ENCODE measurements at regions not wholly inside any gene's neighbourhood (a gene's known extent, or its start where the extent isn't known, plus 50 kb on each side); places are given as distances from the start of the nearest gene placed in this dataset.

DNA sequence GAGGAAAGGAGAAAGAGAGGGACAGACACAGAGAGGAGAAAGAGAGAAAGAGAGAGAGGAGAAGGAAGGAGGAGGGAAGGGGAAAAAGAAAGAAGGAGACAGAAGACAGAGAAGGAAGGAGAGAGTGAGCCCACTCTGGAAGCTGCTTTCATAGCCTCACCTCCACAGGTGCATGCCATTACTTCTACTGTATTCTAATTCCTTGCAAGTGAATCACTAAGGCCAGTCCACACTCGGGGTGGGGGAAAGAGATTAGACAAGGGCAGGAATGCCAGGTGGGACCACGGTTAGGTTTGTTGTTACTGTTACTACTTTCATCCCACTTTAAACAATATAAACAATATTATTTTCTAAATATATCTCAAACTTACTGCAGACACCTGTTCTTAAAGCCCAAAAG, 684.5 kb upstream of the ARGLU1 start:
- TF ChIP-seq POLR2A (IDR thresholded peaks at IDR 0.05; ENCODE audit: low read depth) (no peak), EP300 (IDR thresholded peaks at IDR 0.05) (no peak), POLR2AphosphoS5 (IDR thresholded peaks at IDR 0.05) (no peak)
- TF ChIP-seq, protein P1, sequence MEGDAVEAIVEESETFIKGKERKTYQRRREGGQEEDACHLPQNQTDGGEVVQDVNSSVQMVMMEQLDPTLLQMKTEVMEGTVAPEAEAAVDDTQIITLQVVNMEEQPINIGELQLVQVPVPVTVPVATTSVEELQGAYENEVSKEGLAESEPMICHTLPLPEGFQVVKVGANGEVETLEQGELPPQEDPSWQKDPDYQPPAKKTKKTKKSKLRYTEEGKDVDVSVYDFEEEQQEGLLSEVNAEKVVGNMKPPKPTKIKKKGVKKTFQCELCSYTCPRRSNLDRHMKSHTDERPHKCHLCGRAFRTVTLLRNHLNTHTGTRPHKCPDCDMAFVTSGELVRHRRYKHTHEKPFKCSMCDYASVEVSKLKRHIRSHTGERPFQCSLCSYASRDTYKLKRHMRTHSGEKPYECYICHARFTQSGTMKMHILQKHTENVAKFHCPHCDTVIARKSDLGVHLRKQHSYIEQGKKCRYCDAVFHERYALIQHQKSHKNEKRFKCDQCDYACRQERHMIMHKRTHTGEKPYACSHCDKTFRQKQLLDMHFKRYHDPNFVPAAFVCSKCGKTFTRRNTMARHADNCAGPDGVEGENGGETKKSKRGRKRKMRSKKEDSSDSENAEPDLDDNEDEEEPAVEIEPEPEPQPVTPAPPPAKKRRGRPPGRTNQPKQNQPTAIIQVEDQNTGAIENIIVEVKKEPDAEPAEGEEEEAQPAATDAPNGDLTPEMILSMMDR (IDR thresholded peaks at IDR 0.05), result no peak
